NCI-H1417 treated with DMSO at 0.1 percent for 48 hours (cell line): ENCODE measurements at regions not wholly inside any gene's neighbourhood (a gene's known extent, or its start where the extent isn't known, plus 50 kb on each side); places are given as distances from the start of the nearest gene placed in this dataset.
A peak's percentile ranks its signal among the peaks of the same experiment; 100 is the strongest.
"Not testable (repeated sequence)": the region's sequence is repeated elsewhere in the genome, so short reads cannot be mapped to it uniquely, and the experiment has no call there.

Source experiments
- DNase-seq: peaks from one replicate; lab custom pipeline; 2025; lab: John Stamatoyannopoulos, UW

GRCh38 chr6:48994811-48995210 lies 468.2 kb downstream of the MMUT start:
- DNase-seq = no peak

GRCh38 chr6:48990739-48991138 lies 472.3 kb downstream of the MMUT start:
- DNase-seq = no peak

- no peak for DNase-seq
Measured at GRCh38 chr6:48986845-48987244, 476.2 kb downstream of the MMUT start.

- DNase-seq = no peak
Measured at GRCh38 chr6:48986105-48986504, 476.9 kb downstream of the MMUT start.

GRCh38 chr6:48985025-48985424 lies 478.0 kb downstream of the MMUT start:
- no peak for DNase-seq

- DNase-seq = not testable (repeated sequence)
Measured at GRCh38 chr6:48983968-48984367, 479.1 kb downstream of the MMUT start.

GRCh38 chr6:48983377-48983776 lies 479.7 kb downstream of the MMUT start:
- no peak for DNase-seq

GRCh38 chr6:48979806-48980205 lies 483.2 kb downstream of the MMUT start:
- DNase-seq = no peak

- DNase-seq = no peak
Measured at GRCh38 chr6:48979085-48979484, 484.0 kb downstream of the MMUT start.

- no peak for DNase-seq
Measured at GRCh38 chr6:48978016-48978415, 485.0 kb downstream of the MMUT start.

- no peak for DNase-seq
Measured at GRCh38 chr6:48977573-48977972, 485.5 kb downstream of the MMUT start.

- no peak for DNase-seq
Measured at GRCh38 chr6:48973491-48973890, 489.6 kb downstream of the MMUT start.

GRCh38 chr6:48961781-48962415 lies 501.2 kb downstream of the MMUT start:
- DNase-seq = peak; percentile 72

GRCh38 chr6:48959251-48960060 lies 503.6 kb downstream of the MMUT start:
- no peak for DNase-seq

GRCh38 chr6:48957781-48958180 lies 505.3 kb downstream of the MMUT start:
- DNase-seq = no peak

- no peak for DNase-seq
Measured at GRCh38 chr6:48951917-48952316, 511.1 kb downstream of the MMUT start.

- not testable (repeated sequence) for DNase-seq
Measured at GRCh38 chr6:48944276-48944675, 518.8 kb downstream of the MMUT start.

GRCh38 chr6:48933136-48933535 lies 529.9 kb downstream of the MMUT start:
- DNase-seq = no peak

GRCh38 chr6:48928937-48929336 lies 534.1 kb downstream of the MMUT start:
- no peak for DNase-seq

GRCh38 chr6:48922837-48923236 lies 540.2 kb downstream of the MMUT start:
- DNase-seq = no peak

GRCh38 chr6:48919555-48919954 lies 543.5 kb downstream of the MMUT start:
- no peak for DNase-seq

GRCh38 chr6:48917233-48917632 lies 545.8 kb downstream of the MMUT start:
- DNase-seq = no peak

- no peak for DNase-seq
Measured at GRCh38 chr6:48916607-48917006, 546.4 kb downstream of the MMUT start.

- no peak for DNase-seq
Measured at GRCh38 chr6:48915591-48915990, 547.5 kb downstream of the MMUT start.
